Caco-2 (cell line): ENCODE measurements at regions not wholly inside any gene's neighbourhood (a gene's known extent, or its start where the extent isn't known, plus 50 kb on each side); places are given as distances from the start of the nearest gene placed in this dataset.

Experiments used
- BruUV-seq: library from RNA; stranded (reverse); fragments of 400-500 nt; replicated peaks from 2 replicates; lab custom pipeline; 2021; lab: Mats Ljungman, UMichigan
- CTCF ChIA-PET: fragments of 300-600 bp; sonication (Branson Sonifier 250); formaldehyde crosslinking; loops from one replicate; lab custom pipeline; 2022; ENCODE audit warnings: antibody characterized with exemption; lab: Charles Lee
- POLR2A ChIA-PET: fragments of 300-600 bp; sonication (Branson Sonifier 250); formaldehyde crosslinking; loops from one replicate; lab custom pipeline; 2022; ENCODE audit warnings: antibody characterized with exemption; lab: Charles Lee
- DNase-seq, 2 experiments: peaks; one replicate each; pipeline versions ENCODE4 v3.0.0 to v3.0.0-alpha.2; 2020 to 2022
- H3K27me3 ChIP-seq: replicated peaks from 2 replicates; pipeline ENCODE4 v1.6.0; 2011; ENCODE audit warnings: low read length; ENCODE audit not compliant: control insufficient read depth, insufficient read depth
- H3K36me3 ChIP-seq: 2 replicates; pipeline ENCODE4 v1.5.1; 2011; ENCODE audit warnings: low read length; ENCODE audit not compliant: control insufficient read depth, insufficient read depth
- H3K4me1 ChIP-seq: fragments of 250-450 bp; sonication (Bioruptor Pico); 2 replicates; pipeline ENCODE4 v1.5.1; 2020; ENCODE audit warnings: mild to moderate bottlenecking
- H3K4me3 ChIP-seq: 2 replicates; pipeline ENCODE4 v1.5.1; 2011; ENCODE audit warnings: low read depth, mild to moderate bottlenecking, control low read depth, low read length
- H3K9me3 ChIP-seq: fragments of 250-450 bp; sonication (Bioruptor Pico); 2 replicates; pipeline ENCODE4 v1.5.1; 2020; ENCODE audit warnings: mild to moderate bottlenecking, moderate library complexity
- H3K27ac Mint-ChIP-seq: one replicate; pipeline ENCODE4 v1.8.0; 2022; ENCODE audit warnings: mixed read lengths; ENCODE audit not compliant: unreplicated experiment
- H3K27me3 Mint-ChIP-seq: one replicate; pipeline ENCODE4 v1.8.0; 2022; ENCODE audit warnings: mixed read lengths; ENCODE audit not compliant: insufficient read depth, unreplicated experiment
- H3K36me3 Mint-ChIP-seq: one replicate; pipeline ENCODE4 v1.8.0; 2022; ENCODE audit warnings: mild to moderate bottlenecking, mixed read lengths; ENCODE audit not compliant: insufficient read depth, unreplicated experiment
- H3K4me1 Mint-ChIP-seq: one replicate; pipeline ENCODE4 v1.8.0; 2022; ENCODE audit warnings: low read depth, mixed read lengths; ENCODE audit not compliant: unreplicated experiment
- H3K4me3 Mint-ChIP-seq: one replicate; pipeline ENCODE4 v1.8.0; 2022; ENCODE audit warnings: mild to moderate bottlenecking, moderate library complexity, mixed read lengths; ENCODE audit not compliant: unreplicated experiment
- H3K9me3 Mint-ChIP-seq: one replicate; pipeline ENCODE4 v1.8.0; 2022; ENCODE audit warnings: mixed read lengths; ENCODE audit not compliant: unreplicated experiment
- intact Hi-C: fragments of 100-400 bp; cut with micrococcal nuclease; formaldehyde crosslinking; loops from one replicate; pipeline ENCODE4 v1.10.0; 2022; ENCODE audit not compliant: unreplicated experiment
- TF ChIP-seq, protein P1 (sequence below), 2 experiments: fragments of 200-600 bp in 1 of 2; IDR thresholded peaks; 1 replicate in 1 of 2; 2 replicates in 1 of 2; pipeline versions ENCODE4 v1.5.1 to v1.8.0; 2011 to 2022; ENCODE audit warnings: antibody characterized with exemption in 1 of 2, control low read depth in 1 of 2, inconsistent platforms in 1 of 2, low read depth in 1 of 2, low read length in 1 of 2, mild to moderate bottlenecking in 1 of 2, moderate library complexity in 1 of 2; ENCODE audit not compliant: insufficient read depth in 1 of 2, severe bottlenecking in 1 of 2, unreplicated experiment in 1 of 2

DNA sequence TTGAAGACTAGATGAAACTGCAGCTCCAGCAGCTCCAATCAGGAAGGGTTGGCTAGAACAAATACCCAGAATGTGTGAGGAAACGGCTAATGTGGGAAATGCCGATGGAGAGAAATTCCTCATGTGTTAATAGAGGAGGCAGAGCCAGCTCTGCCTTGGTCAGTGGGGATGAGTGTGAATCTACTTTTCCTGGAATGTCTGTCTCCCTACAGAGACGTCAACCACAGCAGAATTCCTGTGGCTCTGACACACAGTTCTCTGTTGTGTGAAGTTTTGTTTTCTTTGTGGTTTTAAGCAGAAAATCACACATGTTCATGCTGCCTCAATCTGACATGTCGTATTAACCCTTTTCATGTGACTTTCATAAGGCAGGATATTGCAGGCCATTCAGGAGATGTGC, 476.6 kb upstream of the WWC1 start:
- H3K4me1 Mint-ChIP-seq, result peaks cover 41% of the 10 kb centered on the region
- H3K9me3 Mint-ChIP-seq, result peaks cover 8% of the 10 kb centered on the region
- intact Hi-C loops, result no loop called here

DNA sequence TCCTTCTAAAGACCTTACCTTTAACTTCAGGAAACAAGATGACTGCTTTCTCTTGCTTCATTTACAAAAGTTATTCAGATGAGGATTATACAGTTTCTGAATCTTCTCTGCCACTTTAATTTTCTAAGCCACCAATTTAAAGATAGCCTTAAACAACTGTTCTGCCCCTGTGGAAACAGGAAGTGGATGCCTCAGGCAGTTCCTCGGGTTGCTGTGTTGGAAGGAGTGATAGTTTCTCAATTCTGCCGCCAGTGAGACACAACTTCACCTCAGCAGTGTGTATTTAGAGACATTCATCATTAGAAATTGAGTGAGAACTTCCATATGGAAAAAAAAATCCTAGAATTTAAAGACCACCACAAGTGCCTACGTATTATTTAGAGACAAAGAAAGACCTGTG, 475.1 kb upstream of the WWC1 start:
- no TSS peak for BruUV-seq

More for the DNA sequence above, 476.6 kb upstream of the WWC1 start:
- Histone ChIP-seq H3K36me3 (no peaks in the 10 kb centered on the region), H3K27me3 (no peaks in the 10 kb centered on the region), H3K4me3 (no peak overlapping the region), H3K9me3 (0 out of 2 replicates have a peak, but pooled peaks cover 3% of the 10 kb centered on the region), H3K4me1 (peaks cover 31% of the 10 kb centered on the region)
- ChIA-PET POLR2A (no interaction called here), CTCF (no interaction called here)
- TF ChIP-seq, protein P1, sequence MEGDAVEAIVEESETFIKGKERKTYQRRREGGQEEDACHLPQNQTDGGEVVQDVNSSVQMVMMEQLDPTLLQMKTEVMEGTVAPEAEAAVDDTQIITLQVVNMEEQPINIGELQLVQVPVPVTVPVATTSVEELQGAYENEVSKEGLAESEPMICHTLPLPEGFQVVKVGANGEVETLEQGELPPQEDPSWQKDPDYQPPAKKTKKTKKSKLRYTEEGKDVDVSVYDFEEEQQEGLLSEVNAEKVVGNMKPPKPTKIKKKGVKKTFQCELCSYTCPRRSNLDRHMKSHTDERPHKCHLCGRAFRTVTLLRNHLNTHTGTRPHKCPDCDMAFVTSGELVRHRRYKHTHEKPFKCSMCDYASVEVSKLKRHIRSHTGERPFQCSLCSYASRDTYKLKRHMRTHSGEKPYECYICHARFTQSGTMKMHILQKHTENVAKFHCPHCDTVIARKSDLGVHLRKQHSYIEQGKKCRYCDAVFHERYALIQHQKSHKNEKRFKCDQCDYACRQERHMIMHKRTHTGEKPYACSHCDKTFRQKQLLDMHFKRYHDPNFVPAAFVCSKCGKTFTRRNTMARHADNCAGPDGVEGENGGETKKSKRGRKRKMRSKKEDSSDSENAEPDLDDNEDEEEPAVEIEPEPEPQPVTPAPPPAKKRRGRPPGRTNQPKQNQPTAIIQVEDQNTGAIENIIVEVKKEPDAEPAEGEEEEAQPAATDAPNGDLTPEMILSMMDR (IDR thresholded peaks at IDR 0.05; ENCODE audit: insufficient read depth in 1 of 2, low read depth in 1 of 2, low read length in 1 of 2, severe bottlenecking in 1 of 2, unreplicated experiment in 1 of 2), result no peak
- Mint-ChIP-seq H3K4me3 (no peak overlapping the region), H3K36me3 (no peaks in the 10 kb centered on the region), H3K27me3 (no peaks in the 10 kb centered on the region), H3K27ac (no peak overlapping the region)
- DNase-seq, result no peak
- no TSS peak for BruUV-seq

DNA sequence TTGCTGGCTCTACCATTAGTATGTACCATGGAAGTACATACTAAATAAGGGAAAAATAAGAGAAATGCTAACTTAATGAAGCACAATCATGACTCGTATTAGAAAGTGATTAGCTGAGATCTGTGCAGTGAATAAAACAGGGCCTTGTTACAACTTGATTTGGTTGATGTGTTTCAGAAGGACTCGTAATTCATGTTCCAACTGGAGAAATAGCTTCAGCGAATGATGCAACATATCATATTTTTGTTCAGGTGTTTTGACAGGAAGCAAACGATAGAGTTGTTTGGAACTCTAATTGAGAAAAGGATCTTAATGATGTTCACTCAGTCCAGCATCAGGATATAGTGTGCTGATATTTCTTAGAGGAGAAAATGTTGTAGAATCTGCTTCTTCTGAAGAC, 474.6 kb upstream of the WWC1 start:
- no peaks in the 10 kb centered on the region for H3K27me3 ChIP-seq
- TF ChIP-seq, protein P1 (IDR thresholded peaks at IDR 0.05; ENCODE audit: insufficient read depth in 1 of 2, low read depth in 1 of 2, low read length in 1 of 2, severe bottlenecking in 1 of 2, unreplicated experiment in 1 of 2), result no peak
- no peak for DNase-seq
- Mint-ChIP-seq H3K9me3 (peaks cover 4% of the 10 kb centered on the region), H3K27me3 (no peaks in the 10 kb centered on the region), H3K36me3 (no peaks in the 10 kb centered on the region), H3K4me3 (no peak overlapping the region), H3K27ac (no peak overlapping the region), H3K4me1 (peaks cover 31% of the 10 kb centered on the region)
- no peaks in the 10 kb centered on the region for H3K36me3 ChIP-seq
- intact Hi-C loops, result no loop called here
- H3K4me1 ChIP-seq, result peaks cover 10% of the 10 kb centered on the region
- H3K9me3 ChIP-seq, result 0 out of 2 replicates have a peak, but pooled peaks cover 3% of the 10 kb centered on the region
- ChIA-PET POLR2A (no interaction called here), CTCF (no interaction called here)
- no peak overlapping the region for H3K4me3 ChIP-seq
- no TSS peak for BruUV-seq

More for the DNA sequence above, 475.1 kb upstream of the WWC1 start:
- H3K9me3 Mint-ChIP-seq, result peaks cover 8% of the 10 kb centered on the region
- TF ChIP-seq, protein P1 (IDR thresholded peaks at IDR 0.05; ENCODE audit: insufficient read depth in 1 of 2, low read depth in 1 of 2, low read length in 1 of 2, severe bottlenecking in 1 of 2, unreplicated experiment in 1 of 2), result no peak
- Histone ChIP-seq H3K27me3 (no peaks in the 10 kb centered on the region), H3K9me3 (0 out of 2 replicates have a peak, but pooled peaks cover 3% of the 10 kb centered on the region), H3K4me3 (no peak overlapping the region), H3K36me3 (no peaks in the 10 kb centered on the region), H3K4me1 (peaks cover 16% of the 10 kb centered on the region)
- H3K4me1 Mint-ChIP-seq, result peaks cover 34% of the 10 kb centered on the region
- POLR2A ChIA-PET, result no interaction called here
- intact Hi-C loops, result no loop called here
- CTCF ChIA-PET, result no interaction called here
- no peaks in the 10 kb centered on the region for H3K36me3 Mint-ChIP-seq
- no peak overlapping the region for H3K27ac Mint-ChIP-seq
- no peak overlapping the region for H3K4me3 Mint-ChIP-seq
- no peaks in the 10 kb centered on the region for H3K27me3 Mint-ChIP-seq
- DNase-seq, result no peak
